Kidney epithelial cell (primary cell): ENCODE measurements at regions not wholly inside any gene's neighbourhood (a gene's known extent, or its start where the extent isn't known, plus 50 kb on each side); places are given as distances from the start of the nearest gene placed in this dataset.

ENCODE experiments used
- DNase-seq: peaks from one replicate; pipeline ENCODE4 v3.0.0-alpha.2; 2010; ENCODE audit warnings: low read depth
- H3K27me3 ChIP-seq: 2 replicates; pipeline ENCODE4 v1.6.0; 2011; ENCODE audit warnings: low read length; ENCODE audit not compliant: control insufficient read depth, insufficient read depth
- H3K36me3 ChIP-seq: 2 replicates; pipeline ENCODE4 v1.5.1; 2011; ENCODE audit warnings: low read length; ENCODE audit not compliant: control insufficient read depth, insufficient read depth
- H3K4me3 ChIP-seq: 2 replicates; pipeline ENCODE4 v1.5.1; 2011; ENCODE audit warnings: low read depth, mild to moderate bottlenecking, control low read depth, low read length
- CTCF ChIP-seq: IDR thresholded peaks from 2 replicates; pipeline ENCODE4 v1.5.1; 2011; ENCODE audit warnings: mild to moderate bottlenecking, moderate library complexity, low read length, control low read depth, inconsistent platforms; ENCODE audit not compliant: insufficient read depth, poor library complexity, severe bottlenecking

- no peak for DNase-seq
- TF ChIP-seq CTCF, result no peak
- Histone ChIP-seq H3K36me3 (no peaks in the 10 kb centered on the region), H3K27me3 (peaks cover 38% of the 10 kb centered on the region), H3K4me3 (no peak overlapping the region)
Observed at GRCh38 chr13:111411151-111411858, 90.9 kb downstream of the TEX29 start.

GRCh38 chr13:111411919-111412650 is 91.6 kb downstream of the TEX29 start:
- no peak for DNase-seq
- no peak overlapping the region for H3K4me3 ChIP-seq
- peaks cover 37% of the 10 kb centered on the region for H3K27me3 ChIP-seq
- TF ChIP-seq CTCF, result no peak
- no peaks in the 10 kb centered on the region for H3K36me3 ChIP-seq

GRCh38 chr13:111413407-111414187 is 93.2 kb downstream of the TEX29 start:
- H3K27me3 ChIP-seq, result peaks cover 37% of the 10 kb centered on the region
- no peak overlapping the region for H3K4me3 ChIP-seq
- TF ChIP-seq CTCF, result no peak
- DNase-seq, result no peak
- no peaks in the 10 kb centered on the region for H3K36me3 ChIP-seq

GRCh38 chr13:111414341-111414740 is 93.9 kb downstream of the TEX29 start:
- Histone ChIP-seq H3K27me3 (peaks cover 32% of the 10 kb centered on the region), H3K4me3 (no peak overlapping the region), H3K36me3 (no peaks in the 10 kb centered on the region)
- no peak for DNase-seq
- TF ChIP-seq CTCF, result no peak

- peaks cover 28% of the 10 kb centered on the region for H3K27me3 ChIP-seq
- DNase-seq, result no peak
- no peaks in the 10 kb centered on the region for H3K36me3 ChIP-seq
- no peak for TF ChIP-seq CTCF
- no peak overlapping the region for H3K4me3 ChIP-seq
Observed at GRCh38 chr13:111415246-111415645, 94.8 kb downstream of the TEX29 start.
